ENCODE measurements at regions not wholly inside any gene's neighbourhood (a gene's known extent, or its start where the extent isn't known, plus 50 kb on each side); places are given as distances from the start of the nearest gene placed in this dataset.

GRCh38 chr13:74084375-74084935, 49.7 kb downstream of the KLF12 start:
- no peak for DNase-seq (ENCODE audit: extremely low read depth in 1 of 11, low read depth in 9 of 11, low spot score in 4 of 11)

DNA sequence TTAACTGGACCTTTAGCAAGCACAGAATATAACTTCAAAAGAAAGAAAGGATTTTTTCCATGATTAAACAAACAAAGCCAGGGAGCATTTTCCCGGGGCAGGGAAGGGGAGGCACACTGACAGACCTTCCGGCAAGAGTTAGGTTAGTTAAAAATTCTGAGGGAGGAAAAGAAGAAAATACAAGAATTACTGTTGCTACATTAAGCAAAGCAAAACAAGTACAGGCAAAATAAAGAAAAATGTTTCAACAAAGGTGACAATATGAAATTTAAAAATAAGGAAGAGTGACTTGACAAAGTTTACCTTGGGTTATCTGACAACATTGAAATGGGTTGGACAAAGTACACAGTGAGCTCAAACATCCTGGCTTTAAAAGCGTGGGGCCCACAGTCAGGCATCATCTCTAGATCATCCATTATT, 51.5 kb downstream of the KLF12 start:
- no peak for DNase-seq (ENCODE audit: extremely low read depth in 1 of 11, low read depth in 9 of 11, low spot score in 4 of 11)

- DNase-seq (ENCODE audit: extremely low read depth in 1 of 11, low read depth in 9 of 11, low spot score in 4 of 11): no peak
Measured at GRCh38 chr13:74080762-74081161, 53.4 kb downstream of the KLF12 start.

GRCh38 chr13:74077792-74078191, 56.4 kb downstream of the KLF12 start:
- DNase-seq (ENCODE audit: extremely low read depth in 1 of 11, low read depth in 9 of 11, low spot score in 4 of 11): peak in 4 of 11 donors; percentile 16 to 27 (median 20)

DNA sequence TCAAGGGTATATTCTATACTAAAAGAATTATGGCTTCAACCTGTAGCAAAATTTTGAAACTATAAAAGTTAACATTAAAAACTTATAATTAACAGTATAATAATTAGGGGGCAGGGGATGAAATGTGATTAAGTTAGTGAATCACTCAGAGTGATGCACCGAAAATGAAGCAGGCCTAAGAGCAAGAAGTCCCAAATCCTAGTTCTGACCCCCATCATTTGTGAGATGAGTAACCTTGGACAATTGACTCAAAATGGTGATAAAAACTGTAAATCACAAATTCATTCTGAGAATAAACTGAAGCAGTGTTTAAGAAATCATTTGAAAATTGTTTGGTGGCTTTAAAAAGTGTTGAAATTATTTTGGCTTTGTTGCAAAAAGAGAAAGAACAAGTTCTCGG, 56.8 kb downstream of the KLF12 start:
- DNase-seq (ENCODE audit: extremely low read depth in 1 of 11, low read depth in 9 of 11, low spot score in 4 of 11): no peak

DNA sequence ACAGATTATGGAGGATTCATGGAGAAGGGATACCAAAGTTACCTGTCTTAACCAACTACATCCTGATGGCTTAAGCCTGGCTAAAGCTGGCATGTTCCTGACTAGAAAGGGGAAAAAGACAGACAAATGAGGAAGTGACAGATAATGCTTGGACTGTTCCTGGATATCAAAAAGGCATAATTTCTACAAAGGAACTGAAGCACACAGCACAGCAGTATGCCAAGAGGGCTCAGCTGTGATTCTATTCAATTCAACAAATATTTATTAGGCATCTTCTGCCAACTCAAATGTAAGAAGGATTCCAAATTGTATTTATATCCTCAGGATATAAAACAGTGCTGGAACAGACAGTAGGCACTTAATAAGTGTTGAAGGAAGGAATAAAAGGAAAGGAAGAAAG, 59.5 kb downstream of the KLF12 start:
- no peak for DNase-seq (ENCODE audit: extremely low read depth in 1 of 11, low read depth in 9 of 11, low spot score in 4 of 11)

DNA sequence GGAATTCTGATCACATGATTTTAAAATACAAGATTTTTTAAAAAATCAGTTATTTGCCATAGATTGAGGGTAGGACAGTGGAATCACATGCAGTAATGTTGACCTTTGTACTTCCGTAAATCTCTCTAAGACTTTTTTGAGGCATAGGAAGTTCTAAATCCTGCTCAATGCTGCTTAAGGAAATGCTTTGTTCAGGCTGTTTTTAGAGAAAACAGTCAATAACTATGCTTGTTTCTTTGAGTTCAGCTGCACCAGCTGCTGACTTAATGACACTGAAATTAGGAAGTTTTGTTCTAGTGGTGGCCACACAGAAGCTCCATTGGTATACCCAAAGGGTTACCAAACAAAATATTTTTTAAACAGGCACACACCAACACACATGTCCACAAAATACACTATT, 60.9 kb downstream of the KLF12 start:
- no peak for DNase-seq (ENCODE audit: extremely low read depth in 1 of 11, low read depth in 9 of 11, low spot score in 4 of 11)

DNA sequence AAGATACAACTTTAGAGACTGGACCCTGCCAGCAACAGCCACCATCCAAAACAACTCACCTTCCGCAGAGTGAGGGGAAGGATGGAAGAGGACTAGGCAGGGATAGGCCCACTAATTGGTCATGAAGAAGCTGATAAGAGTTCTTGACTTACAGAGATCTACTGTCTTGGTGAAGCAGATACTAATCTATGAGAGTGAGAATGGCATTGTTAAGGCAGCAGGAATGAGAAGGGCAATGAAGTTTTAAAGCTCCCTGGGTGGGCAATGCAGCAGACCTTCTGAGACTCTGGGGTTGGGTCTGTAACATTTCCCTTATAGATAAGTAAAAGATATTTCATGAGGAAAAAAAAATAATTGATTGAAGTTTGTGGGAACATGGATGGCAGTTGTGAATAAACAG, 63.7 kb downstream of the KLF12 start:
- no peak for DNase-seq (ENCODE audit: extremely low read depth in 1 of 11, low read depth in 9 of 11, low spot score in 4 of 11)

DNA sequence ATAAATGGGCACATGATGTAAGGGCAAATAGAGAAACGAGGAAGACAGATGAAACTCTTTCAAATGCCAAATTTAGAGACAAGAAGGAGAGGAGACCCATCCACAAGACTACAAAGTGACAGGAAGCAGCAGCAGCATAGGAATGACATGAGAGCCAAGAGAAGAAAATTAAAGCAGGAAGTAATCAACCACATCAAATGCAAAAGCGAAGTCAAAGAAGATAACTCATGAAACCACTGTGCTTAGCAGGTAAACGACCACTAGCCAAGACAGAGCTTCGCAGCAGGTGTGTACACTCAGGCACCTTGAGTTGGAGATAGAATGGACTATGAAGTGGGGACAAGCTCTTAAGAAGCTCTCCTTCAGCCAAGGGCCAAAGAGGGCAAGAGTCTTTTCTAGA, 64.1 kb downstream of the KLF12 start:
- no peak for DNase-seq (ENCODE audit: extremely low read depth in 1 of 11, low read depth in 9 of 11, low spot score in 4 of 11)

GRCh38 chr13:74068471-74068870, 65.7 kb downstream of the KLF12 start:
- no peak for DNase-seq (ENCODE audit: extremely low read depth in 1 of 11, low read depth in 9 of 11, low spot score in 4 of 11)

DNA sequence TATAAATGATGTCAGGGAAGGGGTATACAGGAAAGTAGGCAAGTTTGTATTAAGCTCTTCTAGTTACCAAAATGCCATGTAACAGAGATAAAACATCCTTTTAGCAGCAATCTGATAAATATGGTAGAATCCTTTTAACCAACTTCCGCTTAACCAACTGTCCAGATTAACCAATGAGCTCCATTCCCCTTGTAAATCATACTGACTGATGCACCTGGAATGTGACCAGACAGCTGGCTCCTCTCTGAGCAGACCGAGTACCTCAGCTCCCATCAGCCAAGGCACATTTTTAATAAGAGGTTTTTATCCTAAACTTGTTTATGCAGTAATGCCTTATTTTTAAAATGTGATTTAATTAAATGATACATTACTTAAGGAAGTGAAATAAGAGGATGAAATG, 66.4 kb downstream of the KLF12 start:
- DNase-seq (ENCODE audit: extremely low read depth in 1 of 11, low read depth in 9 of 11, low spot score in 4 of 11): no peak

DNA sequence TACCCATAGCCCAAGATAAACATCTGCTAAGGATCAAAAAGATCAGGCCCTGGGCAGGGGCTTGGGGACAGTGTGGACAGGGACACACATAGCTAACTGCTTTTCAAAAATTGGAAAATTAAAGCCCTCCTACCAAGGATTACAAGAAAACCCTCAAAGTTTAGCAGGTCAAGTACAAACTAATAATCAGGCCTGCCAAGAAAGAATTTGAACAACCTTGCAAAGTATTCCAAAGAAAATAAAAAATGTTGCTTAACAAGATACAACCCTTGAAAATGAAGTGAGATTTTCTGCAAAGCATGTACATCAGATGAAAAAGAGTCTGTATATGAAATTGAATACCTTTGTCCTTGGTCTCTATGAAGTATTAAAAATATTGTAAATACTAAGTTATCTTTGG, 67.3 kb downstream of the KLF12 start:
- no peak for DNase-seq (ENCODE audit: extremely low read depth in 1 of 11, low read depth in 9 of 11, low spot score in 4 of 11)

DNA sequence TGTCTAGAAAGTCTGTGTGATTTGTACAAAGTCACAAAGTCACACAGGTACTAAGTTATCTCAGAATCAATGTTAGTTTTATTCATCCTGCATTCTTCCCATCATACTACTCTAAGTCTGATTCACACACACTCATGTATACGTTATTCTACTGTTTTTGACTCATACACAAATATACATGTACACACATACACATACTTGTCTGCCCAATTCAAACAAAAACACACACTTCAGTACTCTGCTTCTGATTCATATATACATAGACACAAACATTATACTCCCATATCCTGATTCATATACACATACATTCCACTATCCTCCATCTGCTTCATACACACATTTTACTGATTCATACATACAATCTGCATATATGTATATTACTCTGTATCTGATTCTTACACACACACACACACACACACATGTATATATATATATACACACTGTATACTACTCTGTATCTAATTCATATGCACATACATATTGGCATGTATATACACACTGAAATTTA, 69.3 kb downstream of the KLF12 start:
- DNase-seq (ENCODE audit: extremely low read depth in 1 of 11, low read depth in 9 of 11, low spot score in 4 of 11): no peak

DNA sequence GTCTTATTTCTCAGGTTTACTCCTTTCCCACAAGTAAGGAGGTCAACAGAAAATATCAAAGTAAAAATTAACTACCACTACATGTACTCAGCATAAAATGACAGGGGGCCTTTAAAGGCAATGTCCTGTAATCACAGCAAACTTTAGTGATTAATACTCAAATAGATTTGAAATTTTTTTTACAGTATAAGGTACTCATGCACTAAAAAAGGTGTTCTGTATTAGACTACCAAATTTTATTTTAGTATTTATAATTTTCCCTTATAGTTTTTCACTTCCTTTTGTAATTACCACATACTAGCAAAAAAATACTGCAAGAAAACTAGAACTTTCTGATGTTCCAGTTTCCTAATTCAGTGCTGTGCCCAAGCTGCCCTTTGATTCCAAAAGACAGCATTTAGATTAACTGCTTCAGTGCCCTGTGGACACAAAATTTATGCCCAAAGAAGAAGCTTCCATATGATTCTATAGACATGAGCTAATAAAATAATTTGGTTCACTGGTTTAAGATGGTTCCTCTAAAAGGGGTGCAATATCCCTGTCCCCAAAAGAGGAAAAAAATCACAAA, 70.6 kb downstream of the KLF12 start:
- no peak for DNase-seq (ENCODE audit: extremely low read depth in 1 of 11, low read depth in 9 of 11, low spot score in 4 of 11)

DNA sequence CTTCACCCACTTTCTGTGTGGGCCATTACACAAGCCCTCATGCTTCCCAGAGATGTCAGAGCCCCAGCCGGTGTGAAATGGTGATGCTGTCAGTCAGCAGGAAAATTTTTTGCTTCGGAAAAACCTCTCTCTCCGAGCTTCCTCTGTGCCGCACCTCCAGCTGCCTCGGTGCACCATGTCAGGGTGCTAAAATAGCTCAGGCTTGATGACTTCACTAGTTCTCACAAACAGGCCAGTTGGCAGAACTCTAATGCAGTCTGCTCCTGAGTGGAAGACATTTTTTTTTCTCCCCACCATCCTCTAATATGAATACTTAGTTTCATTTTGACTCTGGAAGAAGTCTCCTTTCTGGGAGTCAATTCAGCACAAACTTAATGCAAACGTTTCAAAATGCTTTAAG, 71.3 kb downstream of the KLF12 start:
- no peak for DNase-seq (ENCODE audit: extremely low read depth in 1 of 11, low read depth in 9 of 11, low spot score in 4 of 11)

DNA sequence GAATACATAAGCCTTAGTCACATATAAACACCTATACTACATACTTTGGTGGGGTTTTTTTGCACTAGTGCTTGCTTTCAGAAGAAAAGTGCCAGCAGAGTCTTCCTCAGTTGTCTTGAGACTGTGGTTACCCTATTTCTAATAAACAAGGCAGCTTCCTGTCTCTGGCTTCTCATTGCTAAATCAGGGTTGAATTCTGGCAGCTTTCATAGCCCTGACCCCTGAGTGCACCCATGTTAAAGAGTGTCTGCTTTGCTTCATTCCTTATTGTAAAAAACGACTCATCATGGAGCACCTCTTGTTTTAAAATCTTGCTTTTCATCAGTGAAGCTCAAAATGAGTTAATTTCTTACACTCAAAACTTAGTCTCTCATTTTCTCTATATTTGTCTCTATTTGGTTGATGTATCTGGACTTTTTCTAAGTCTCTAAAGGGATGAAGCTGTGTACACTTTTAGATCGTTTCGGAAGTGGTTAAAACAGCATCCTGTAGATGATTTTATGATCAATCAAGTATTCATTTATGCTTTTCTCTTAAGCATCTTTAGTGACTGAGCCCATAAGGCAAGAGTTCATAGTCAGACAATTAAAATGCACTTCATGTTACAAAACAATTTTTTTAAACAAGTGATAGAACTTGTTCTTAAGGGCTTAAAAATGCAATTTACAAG, 72.1 kb downstream of the KLF12 start:
- DNase-seq (ENCODE audit: extremely low read depth in 1 of 11, low read depth in 9 of 11, low spot score in 4 of 11): no peak

DNA sequence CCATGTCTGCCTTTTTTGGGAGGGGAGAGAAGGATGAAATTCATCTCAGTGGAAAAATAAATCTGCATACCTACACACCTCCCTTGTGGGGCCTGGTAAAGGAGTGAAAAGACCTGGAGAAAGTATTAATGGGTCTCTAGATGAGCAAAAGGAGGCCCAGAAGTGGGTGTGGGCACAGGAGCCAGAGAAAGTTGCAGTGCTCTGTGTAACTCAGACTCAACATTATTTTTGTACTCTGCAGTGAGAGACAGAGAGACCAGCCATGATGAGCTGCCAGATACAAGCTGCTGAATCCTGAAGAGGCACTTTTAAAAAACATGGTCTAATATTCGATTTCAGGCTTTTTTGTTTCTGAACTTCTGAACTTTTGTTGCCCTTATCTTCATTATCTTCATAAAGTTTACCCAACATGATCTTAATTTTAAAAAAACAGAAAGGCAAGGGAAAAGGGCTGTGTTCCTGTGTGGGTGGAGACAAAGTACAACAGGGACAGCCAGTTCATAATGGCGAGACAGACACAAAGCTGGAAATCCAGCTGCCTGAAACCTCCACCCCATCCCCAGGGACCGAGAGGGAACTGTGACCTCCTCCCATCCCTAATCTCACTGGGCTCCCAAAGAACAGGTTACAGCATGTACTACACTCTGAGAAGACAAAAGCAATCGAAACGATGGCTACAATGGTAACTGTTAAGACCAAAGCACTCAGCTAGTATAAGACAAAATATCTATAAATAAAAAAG, 77.2 kb downstream of the KLF12 start:
- DNase-seq (ENCODE audit: extremely low read depth in 1 of 11, low read depth in 9 of 11, low spot score in 4 of 11): no peak

- no peak for DNase-seq (ENCODE audit: extremely low read depth in 1 of 11, low read depth in 9 of 11, low spot score in 4 of 11)
Measured at GRCh38 chr13:74052402-74052928, 81.7 kb downstream of the KLF12 start.

DNA sequence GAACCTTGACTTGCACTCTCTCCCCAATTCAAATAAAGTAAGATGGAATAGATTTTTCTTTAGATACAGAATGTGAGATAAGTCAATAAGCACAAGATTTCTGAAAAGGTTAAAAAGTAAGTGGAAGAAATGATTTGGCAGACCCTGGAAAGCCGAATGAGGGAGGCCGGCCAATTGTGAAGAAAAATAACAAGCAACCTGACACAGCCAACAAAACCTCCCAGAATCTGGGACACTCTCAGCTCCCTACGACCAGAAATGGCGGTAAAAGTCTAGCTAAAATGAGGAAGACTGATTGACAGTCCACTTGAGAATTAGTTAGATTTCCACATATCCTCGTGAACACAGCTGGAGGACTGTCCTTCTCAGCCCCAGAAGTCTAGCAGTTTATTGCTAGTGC, 85.4 kb downstream of the KLF12 start:
- no peak for DNase-seq (ENCODE audit: extremely low read depth in 1 of 11, low read depth in 9 of 11, low spot score in 4 of 11)

Data from renal cortex interstitium (tissue), 11 donors.